PC-9 (cell line): ENCODE measurements at regions not wholly inside any gene's neighbourhood (a gene's known extent, or its start where the extent isn't known, plus 50 kb on each side); places are given as distances from the start of the nearest gene placed in this dataset.
"Not testable (repeated sequence)": the region's sequence is repeated elsewhere in the genome, so short reads cannot be mapped to it uniquely, and the experiment has no call there.

ENCODE experiments used
- BruUV-seq: library from RNA; stranded (reverse); fragments of 400-500 nt; replicated peaks from 2 replicates; lab custom pipeline; 2021; lab: Mats Ljungman, UMichigan
- CTCF ChIA-PET: fragments of 300-600 bp; sonication (Branson Sonifier 250); formaldehyde crosslinking; loops from one replicate; lab custom pipeline; 2022; ENCODE audit warnings: antibody characterized with exemption; lab: Charles Lee
- POLR2A ChIA-PET: fragments of 300-600 bp; sonication (Branson Sonifier 250); formaldehyde crosslinking; loops from one replicate; lab custom pipeline; 2022; ENCODE audit warnings: antibody characterized with exemption; ENCODE audit not compliant: unreplicated experiment; lab: Charles Lee
- DNase-seq, 2 experiments: peaks; one replicate each; pipeline versions ENCODE4 v3.0.0 to v3.0.0-alpha.2; 2015 to 2022; ENCODE audit warnings: mixed read lengths in 1 of 2
- H2AFZ ChIP-seq: fragments of 200-600 bp; sonication (generic); 2 replicates; pipeline ENCODE4 v1.8.1; 2017; ENCODE audit warnings: antibody characterized with exemption
- H3F3A ChIP-seq: fragments of 200-600 bp; sonication (generic); 2 replicates; pipeline ENCODE4 v1.8.1; 2017; ENCODE audit warnings: antibody characterized with exemption, mild to moderate bottlenecking, low read depth; ENCODE audit not compliant: insufficient read depth
- H3K27ac ChIP-seq: fragments of 200-600 bp; sonication (generic); 2 replicates; pipeline ENCODE4 v1.6.1; 2016; ENCODE audit warnings: mixed run types
- H3K27me3 ChIP-seq: fragments of 200-600 bp; sonication (generic); 2 replicates; pipeline ENCODE4 v1.6.1; 2016; ENCODE audit warnings: low read depth, mixed run types; ENCODE audit not compliant: insufficient read depth
- H3K36me3 ChIP-seq: fragments of 200-600 bp; sonication (generic); 2 replicates; pipeline ENCODE4 v1.6.1; 2016; ENCODE audit warnings: low read depth, mixed run types
- H3K4me1 ChIP-seq: fragments of 200-600 bp; sonication (generic); replicated peaks from 2 replicates; pipeline ENCODE4 v1.6.1; 2016; ENCODE audit warnings: mixed run types; ENCODE audit not compliant: insufficient read depth
- H3K4me2 ChIP-seq: fragments of 200-600 bp; sonication (generic); 2 replicates; pipeline ENCODE4 v1.6.1; 2017; ENCODE audit warnings: mixed run types
- H3K4me3 ChIP-seq: fragments of 200-600 bp; sonication (generic); 2 replicates; pipeline ENCODE4 v1.6.1; 2016; ENCODE audit warnings: mixed run types
- H3K79me2 ChIP-seq: fragments of 200-600 bp; sonication (generic); 2 replicates; pipeline ENCODE4 v1.6.1; 2017; ENCODE audit warnings: low read depth, mixed run types
- H3K9me2 ChIP-seq: fragments of 200-600 bp; sonication (generic); 2 replicates; pipeline ENCODE4 v1.8.1; 2017; ENCODE audit warnings: mild to moderate bottlenecking; ENCODE audit not compliant: insufficient read depth
- H3K9me3 ChIP-seq: fragments of 200-600 bp; sonication (generic); 2 replicates; pipeline ENCODE4 v1.8.1; 2016; ENCODE audit warnings: low read depth; ENCODE audit not compliant: insufficient read depth
- H4K20me1 ChIP-seq: fragments of 200-600 bp; sonication (generic); 2 replicates; pipeline ENCODE4 v1.8.1; 2017; ENCODE audit not compliant: insufficient read depth
- CTCF ChIP-seq: fragments of 200-600 bp; sonication (generic); conservative IDR thresholded peaks from 2 replicates; pipeline ENCODE4 v1.6.1; 2017; ENCODE audit warnings: mixed run types, antibody characterized with exemption, mild to moderate bottlenecking, moderate library complexity
- EZH2 ChIP-seq: fragments of 200-600 bp; sonication (generic); IDR thresholded peaks from 2 replicates; pipeline ENCODE4 v1.8.0; 2017; ENCODE audit warnings: antibody characterized with exemption, low read depth
- intact Hi-C: fragments of 100-400 bp; cut with micrococcal nuclease; formaldehyde crosslinking; loops from one replicate; pipeline ENCODE4 v1.10.0; 2022; ENCODE audit not compliant: unreplicated experiment

GRCh38 chr5:17374973-17375742 lies 122.9 kb upstream of the TAF11L2 start:
- Histone ChIP-seq H2AFZ (no peak overlapping the region), H3K27ac (no peak overlapping the region; the same call in 1 of the 2 replicates), H3F3A (peaks cover 8% of the 10 kb centered on the region), H3K79me2 (no peaks in the 10 kb centered on the region), H3K4me3 (peak overlapping the region; percentile 43; the same call in 1 of the 2 replicates), H3K27me3 (no peaks in the 10 kb centered on the region), H3K9me3 (no peaks in the 10 kb centered on the region), H3K9me2 (no peaks in the 10 kb centered on the region), H3K36me3 (no peaks in the 10 kb centered on the region), H3K4me2 (peak overlapping the region; percentile 77), H4K20me1 (no peaks in the 10 kb centered on the region), H3K4me1 (peaks cover 30% of the 10 kb centered on the region)
- ChIA-PET POLR2A (no interaction called here), CTCF (no interaction called here)
- intact Hi-C loops, result loop anchor here (1.0 kb wide), 2 partner anchors 58 to 126 kb away; no protein-coding TSS in a partner anchor
- TF ChIP-seq EZH2, result no peak
- no peak for TF ChIP-seq CTCF
- BruUV-seq, result no TSS peak
- peak; percentile 74 to 83 for DNase-seq

- CTCF ChIA-PET, H3K27me3 ChIP-seq, H3K9me2 ChIP-seq, H3K27ac ChIP-seq, H3K9me3 ChIP-seq, H3F3A ChIP-seq, BruUV-seq, DNase-seq, POLR2A ChIA-PET, H4K20me1 ChIP-seq, H3K4me2 ChIP-seq, H3K36me3 ChIP-seq, H3K4me3 ChIP-seq, H2AFZ ChIP-seq, H3K79me2 ChIP-seq: not testable (repeated sequence)
- peaks cover 34% of the 10 kb centered on the region for H3K4me1 ChIP-seq
- intact Hi-C loops, result loop anchor here (1.0 kb wide), 2 partner anchors 59 to 127 kb away; no protein-coding TSS in a partner anchor
Measured at GRCh38 chr5:17375886-17376285, 122.1 kb upstream of the TAF11L2 start.

GRCh38 chr5:17378346-17378997 lies 119.6 kb upstream of the TAF11L2 start:
- no peaks in the 10 kb centered on the region for H3K27me3 ChIP-seq
- no peaks in the 10 kb centered on the region for H3K9me3 ChIP-seq
- no peaks in the 10 kb centered on the region for H3K9me2 ChIP-seq
- H2AFZ ChIP-seq, result no peak overlapping the region
- H3F3A ChIP-seq, result peaks cover 8% of the 10 kb centered on the region
- POLR2A ChIA-PET, result no interaction called here
- no peak for DNase-seq
- TF ChIP-seq CTCF, result no peak
- no peak for TF ChIP-seq EZH2
- H3K27ac ChIP-seq, result no peak overlapping the region
- H3K4me1 ChIP-seq, result peaks cover 37% of the 10 kb centered on the region
- H3K36me3 ChIP-seq, result no peaks in the 10 kb centered on the region
- CTCF ChIA-PET, result no interaction called here
- no peak overlapping the region for H3K4me3 ChIP-seq
- H3K4me2 ChIP-seq, result no peak overlapping the region
- no peaks in the 10 kb centered on the region for H3K79me2 ChIP-seq
- intact Hi-C loops, result no loop called here
- BruUV-seq, result no TSS peak
- H4K20me1 ChIP-seq, result no peaks in the 10 kb centered on the region
